IPS DF 6.9 (cell line): ENCODE measurements at regions not wholly inside any gene's neighbourhood (a gene's known extent, or its start where the extent isn't known, plus 50 kb on each side); places are given as distances from the start of the nearest gene placed in this dataset.

Experiments
- DNase-seq: peaks from one replicate; pipeline ENCODE4 v3.0.0-alpha.2; 2013; ENCODE audit warnings: low read depth, low spot score
- H3K27ac ChIP-seq: one replicate; pipeline ENCODE4 v1.5.1; 2013; ENCODE audit warnings: low read length, control low read depth
- H3K27me3 ChIP-seq: 2 replicates; pipeline ENCODE4 v1.6.1; 2013; ENCODE audit warnings: mild to moderate bottlenecking, low read length; ENCODE audit not compliant: control insufficient read depth, insufficient read depth
- H3K36me3 ChIP-seq: 2 replicates; pipeline ENCODE4 v1.6.1; 2013; ENCODE audit warnings: low read length; ENCODE audit not compliant: control insufficient read depth, insufficient read depth
- H3K4me1 ChIP-seq: 2 replicates; pipeline ENCODE4 v1.6.1; 2013; ENCODE audit warnings: low read length; ENCODE audit not compliant: control insufficient read depth, insufficient read depth
- H3K4me3 ChIP-seq: 2 replicates; pipeline ENCODE4 v1.5.1; 2013; ENCODE audit warnings: mild to moderate bottlenecking, low read length
- H3K9me3 ChIP-seq: 2 replicates; pipeline ENCODE4 v1.6.1; 2013; ENCODE audit warnings: low read length, inconsistent platforms; ENCODE audit not compliant: control insufficient read depth, insufficient read depth
- WGBS: extraction: QIAGEN DNeasy Blood & Tissue Kit; methylation state at CpG from one replicate; pipeline ENCODE4 v1.1.7; 2013; ENCODE audit warnings: mixed read lengths, missing lambda C conversion rate; ENCODE audit not compliant: insufficient read length, insufficient coverage; 5-methylcytosine and 5-hydroxymethylcytosine counted together

DNA sequence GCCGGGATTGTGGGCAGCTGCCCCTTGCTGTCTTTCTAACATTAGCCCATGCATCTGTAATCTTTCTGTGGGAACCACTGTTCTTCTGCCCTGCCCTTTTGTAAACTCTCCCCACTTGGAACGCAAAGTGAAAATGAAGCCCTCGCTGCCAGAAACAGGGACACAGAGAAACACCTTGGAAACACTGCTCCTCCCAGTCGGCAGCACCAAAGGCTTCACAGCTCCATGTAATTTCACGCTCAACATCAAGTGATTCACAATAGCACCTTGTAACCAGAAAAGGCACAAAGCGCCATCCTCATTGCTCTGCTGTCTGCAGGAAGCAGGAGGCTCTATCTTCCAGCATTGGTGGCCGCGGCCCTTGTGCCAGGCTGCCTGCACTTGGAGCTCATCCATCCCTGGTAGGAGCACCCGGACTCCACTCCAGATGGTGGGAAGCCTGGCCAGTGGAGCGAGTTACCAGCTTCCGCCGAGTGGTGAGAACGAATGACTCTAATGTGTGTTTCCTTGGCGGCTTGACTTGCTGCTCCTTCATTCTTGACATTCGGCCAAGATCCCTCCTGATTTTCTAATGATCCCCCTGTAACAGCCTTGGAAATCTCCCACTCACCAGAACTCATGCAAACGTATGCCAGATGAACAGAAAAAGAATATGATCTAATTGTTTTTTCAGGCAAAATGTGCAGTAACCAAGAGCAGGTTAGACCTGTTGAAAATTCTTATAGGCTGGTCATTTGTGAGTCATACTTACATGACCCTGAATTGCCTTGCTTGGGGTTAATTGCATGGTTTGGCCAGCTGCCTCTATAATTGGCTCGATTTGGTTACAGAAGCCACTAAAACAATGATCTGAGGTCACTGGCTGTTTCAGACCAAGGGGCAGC lies 169.1 kb upstream of the CDYL start:
- Histone ChIP-seq H3K36me3 (no peaks in the 10 kb centered on the region), H3K27ac (no peak overlapping the region), H3K9me3 (no peaks in the 10 kb centered on the region), H3K4me1 (no peaks in the 10 kb centered on the region), H3K27me3 (no peaks in the 10 kb centered on the region), H3K4me3 (no peak overlapping the region)
- no CpG with 5 or more reads among the region's 17 CpGs for WGBS
- no peak for DNase-seq

DNA sequence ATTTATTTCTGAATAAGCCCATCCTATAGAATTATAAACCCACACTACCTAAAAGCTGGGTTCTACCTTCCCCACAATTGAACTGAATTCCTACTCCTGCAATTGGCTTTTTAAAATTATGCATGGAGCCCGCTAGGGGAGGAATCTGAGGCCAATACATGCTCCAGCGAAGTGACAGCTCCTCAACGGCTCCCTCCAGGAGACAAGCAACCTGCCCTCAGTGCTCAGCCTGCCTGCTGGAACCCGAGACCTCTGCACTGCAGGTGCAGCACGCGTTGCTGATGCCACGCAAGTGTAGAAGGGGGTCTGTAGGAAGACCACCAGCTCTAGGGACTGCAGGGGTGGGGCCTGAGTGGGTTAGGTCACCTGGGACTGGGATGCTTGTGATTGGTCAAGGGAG lies 170.2 kb upstream of the CDYL start:
- no peaks in the 10 kb centered on the region for H3K9me3 ChIP-seq
- H3K4me3 ChIP-seq: no peak overlapping the region
- H3K4me1 ChIP-seq: no peaks in the 10 kb centered on the region
- WGBS: no CpG with 5 or more reads among the region's 7 CpGs
- no peaks in the 10 kb centered on the region for H3K27me3 ChIP-seq
- H3K36me3 ChIP-seq: no peaks in the 10 kb centered on the region
- no peak overlapping the region for H3K27ac ChIP-seq
- no peak for DNase-seq

DNA sequence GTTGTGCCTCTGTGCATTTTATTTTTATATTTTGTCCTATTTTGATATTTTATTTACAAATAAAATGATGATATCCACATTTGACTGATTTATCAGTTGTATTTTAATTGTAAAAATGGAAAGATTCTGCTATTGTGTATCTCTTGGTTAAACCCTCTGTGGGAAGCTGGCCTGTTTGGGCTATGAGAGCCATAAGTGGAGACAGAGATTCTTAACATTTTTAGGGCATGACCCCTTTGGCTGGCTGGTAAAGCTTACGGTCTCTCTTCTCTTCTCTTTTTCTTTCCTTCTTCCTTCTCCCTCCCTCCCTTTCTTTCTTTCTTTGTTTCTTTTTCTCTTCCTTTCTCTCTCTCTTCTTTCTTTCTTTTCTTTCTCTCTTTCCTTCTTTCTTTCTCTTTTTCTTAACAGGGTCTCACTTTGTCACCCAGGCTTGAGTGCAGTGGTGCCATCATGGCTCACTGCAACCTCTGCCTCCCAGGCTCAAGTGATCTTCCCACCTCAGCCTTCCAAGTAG lies 172.3 kb upstream of the CDYL start:
- H3K27ac ChIP-seq: no peak overlapping the region
- no peaks in the 10 kb centered on the region for H3K4me1 ChIP-seq
- no CpG with 5 or more reads among the region's 1 CpG for WGBS
- DNase-seq: no peak
- no peak overlapping the region for H3K4me3 ChIP-seq
- H3K27me3 ChIP-seq: no peaks in the 10 kb centered on the region
- no peaks in the 10 kb centered on the region for H3K9me3 ChIP-seq
- no peaks in the 10 kb centered on the region for H3K36me3 ChIP-seq

DNA sequence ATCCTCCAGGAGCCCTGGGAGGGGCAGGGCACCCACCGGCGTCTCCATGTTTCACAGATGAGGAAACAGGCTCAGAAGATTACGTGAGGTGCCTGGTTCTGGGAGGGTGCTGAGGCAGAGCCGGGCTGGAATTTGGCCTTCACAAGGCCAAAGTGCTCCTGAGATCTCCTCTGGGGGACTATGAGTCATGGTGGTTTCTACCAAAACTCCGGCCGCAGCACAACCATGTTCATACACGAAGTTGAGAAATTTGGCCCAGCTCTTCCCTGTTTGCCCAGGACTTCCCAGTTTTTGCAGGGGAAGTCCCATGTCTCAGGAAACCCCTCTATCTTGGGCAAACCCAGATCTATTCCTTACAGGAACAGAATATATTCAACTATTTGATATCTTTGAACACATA lies 172.9 kb upstream of the CDYL start:
- no peaks in the 10 kb centered on the region for H3K36me3 ChIP-seq
- no peaks in the 10 kb centered on the region for H3K27me3 ChIP-seq
- no peak overlapping the region for H3K4me3 ChIP-seq
- DNase-seq: no peak
- no peaks in the 10 kb centered on the region for H3K4me1 ChIP-seq
- no peaks in the 10 kb centered on the region for H3K9me3 ChIP-seq
- WGBS: no CpG with 5 or more reads among the region's 7 CpGs
- H3K27ac ChIP-seq: no peak overlapping the region

DNA sequence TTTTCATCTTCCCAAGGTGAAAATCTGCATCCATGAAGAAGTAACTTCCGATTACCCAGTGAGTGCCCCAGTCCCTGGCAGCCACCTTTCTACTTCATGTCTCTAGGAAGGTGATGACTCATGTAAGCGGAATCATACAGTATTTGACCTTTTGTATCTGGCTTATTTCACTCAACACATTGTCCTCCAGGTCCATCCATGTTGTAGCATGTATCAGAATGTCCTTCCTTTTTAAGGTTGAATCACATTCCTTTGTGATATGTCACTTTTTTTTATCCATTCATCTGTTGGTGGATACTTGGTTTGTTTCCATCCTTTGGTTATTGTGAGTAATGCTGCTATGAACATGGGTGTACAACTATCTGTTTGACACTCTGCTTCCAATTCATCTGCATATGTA lies 176.3 kb upstream of the CDYL start:
- no peaks in the 10 kb centered on the region for H3K9me3 ChIP-seq
- H3K27me3 ChIP-seq: no peaks in the 10 kb centered on the region
- no peak overlapping the region for H3K27ac ChIP-seq
- no peaks in the 10 kb centered on the region for H3K4me1 ChIP-seq
- H3K36me3 ChIP-seq: no peaks in the 10 kb centered on the region
- no peak for DNase-seq
- WGBS: no CpG with 5 or more reads among the region's 2 CpGs
- H3K4me3 ChIP-seq: no peak overlapping the region

DNA sequence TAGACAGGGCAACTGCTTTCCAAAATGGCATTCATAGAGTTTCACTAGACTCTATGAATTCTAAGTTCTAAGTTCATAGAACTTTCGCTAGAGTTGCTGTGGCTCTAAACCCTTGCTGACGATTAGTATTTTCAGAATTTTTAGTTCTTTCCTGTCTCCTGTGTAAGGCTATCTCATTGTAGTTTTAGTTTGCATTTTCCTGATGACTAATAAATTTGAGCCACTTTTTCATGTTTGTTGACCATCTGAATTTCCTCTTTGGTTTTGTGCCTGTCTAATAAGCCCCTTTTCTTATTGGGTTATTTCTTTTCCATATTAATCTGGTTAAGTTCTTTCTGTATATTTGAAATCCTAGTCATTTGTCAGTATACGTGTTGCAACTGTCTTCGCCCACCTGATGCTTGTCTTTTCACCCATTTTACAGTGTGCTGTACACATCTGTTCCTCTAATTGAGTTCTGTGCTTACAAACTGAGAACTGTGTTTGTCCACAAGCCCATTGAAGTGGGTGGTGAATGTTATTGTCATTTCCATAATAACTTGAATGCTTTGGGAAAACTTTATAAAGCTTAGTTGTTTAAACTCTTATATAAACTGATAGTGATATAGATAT lies 177.7 kb upstream of the CDYL start:
- Histone ChIP-seq H3K4me3 (no peak overlapping the region), H3K27ac (no peak overlapping the region), H3K9me3 (no peaks in the 10 kb centered on the region), H3K36me3 (no peaks in the 10 kb centered on the region), H3K27me3 (no peaks in the 10 kb centered on the region), H3K4me1 (no peaks in the 10 kb centered on the region)
- WGBS: no CpG with 5 or more reads among the region's 4 CpGs
- no peak for DNase-seq

DNA sequence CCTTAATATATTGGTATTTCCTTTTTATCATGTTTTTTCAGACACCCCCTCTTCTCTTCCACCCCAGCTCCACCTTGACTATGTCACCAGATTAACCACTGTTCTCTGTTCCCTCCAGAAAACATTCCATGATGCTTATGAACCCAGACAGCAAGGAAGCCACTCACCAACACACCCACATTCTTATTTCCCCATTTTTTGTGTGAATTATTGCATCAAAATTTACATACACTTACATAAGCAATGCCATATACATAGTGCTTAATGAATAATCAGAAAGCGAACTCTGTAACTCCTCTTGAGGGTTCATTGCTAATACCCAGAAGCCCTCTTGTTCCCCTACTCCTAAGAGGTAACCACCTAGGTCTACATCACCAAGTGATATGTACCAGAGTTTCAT lies 182.3 kb upstream of the CDYL start:
- WGBS: no CpG with 5 or more reads among the region's 1 CpG
- H3K27ac ChIP-seq: no peak overlapping the region

DNA sequence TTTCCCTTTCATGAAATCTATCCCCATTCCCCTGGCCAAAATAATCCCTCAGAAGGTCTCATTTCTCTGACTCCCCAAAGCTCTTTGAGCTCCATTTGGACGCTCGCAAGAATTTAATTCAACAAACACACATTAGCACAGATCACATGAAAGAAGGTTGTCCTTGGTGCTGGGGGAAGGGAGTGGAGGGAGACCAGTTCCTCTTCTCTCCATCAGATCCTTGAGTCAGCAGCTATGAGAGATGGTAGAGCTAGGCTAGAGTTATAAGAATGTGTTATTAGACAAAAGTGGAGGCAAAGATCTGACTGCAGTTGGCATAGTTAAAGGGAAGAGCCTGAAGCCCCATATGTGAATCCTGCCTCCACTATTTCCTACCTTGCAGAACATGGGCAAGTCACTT lies 184.2 kb upstream of the CDYL start:
- no peaks in the 10 kb centered on the region for H3K27me3 ChIP-seq
- no peaks in the 10 kb centered on the region for H3K36me3 ChIP-seq
- no peak for DNase-seq
- no peaks in the 10 kb centered on the region for H3K9me3 ChIP-seq
- no CpG with 5 or more reads among the region's 2 CpGs for WGBS
- H3K27ac ChIP-seq: no peak overlapping the region
- no peaks in the 10 kb centered on the region for H3K4me1 ChIP-seq
- H3K4me3 ChIP-seq: no peak overlapping the region

More for the DNA sequence above, 182.3 kb upstream of the CDYL start:
- no peaks in the 10 kb centered on the region for H3K4me1 ChIP-seq
- no peak overlapping the region for H3K4me3 ChIP-seq
- H3K36me3 ChIP-seq: no peaks in the 10 kb centered on the region
- no peaks in the 10 kb centered on the region for H3K27me3 ChIP-seq
- no peaks in the 10 kb centered on the region for H3K9me3 ChIP-seq
- DNase-seq: no peak

DNA sequence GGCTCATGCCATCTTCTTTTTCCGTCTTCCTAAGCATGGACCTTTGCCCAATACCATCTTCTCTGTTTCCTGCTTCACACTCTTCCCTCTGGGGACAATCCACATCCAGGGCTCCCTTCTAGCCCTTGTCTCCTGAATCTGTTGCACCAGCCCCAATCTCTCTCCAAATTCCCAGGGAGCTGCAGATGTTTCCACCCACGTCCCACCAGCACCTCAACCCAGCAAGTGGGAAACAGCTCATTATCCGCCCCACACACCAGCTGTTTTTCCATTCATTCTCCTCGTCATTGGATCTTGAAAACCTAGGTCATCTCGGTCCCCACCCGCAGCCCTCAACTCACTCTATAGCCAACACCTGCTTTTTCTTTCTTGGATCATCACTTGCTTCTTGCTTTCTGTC lies 185.0 kb upstream of the CDYL start:
- Histone ChIP-seq H3K27ac (no peak overlapping the region), H3K9me3 (no peaks in the 10 kb centered on the region), H3K27me3 (no peaks in the 10 kb centered on the region), H3K4me3 (no peak overlapping the region), H3K36me3 (no peaks in the 10 kb centered on the region), H3K4me1 (no peaks in the 10 kb centered on the region)
- no peak for DNase-seq
- no CpG with 5 or more reads among the region's 6 CpGs for WGBS

DNA sequence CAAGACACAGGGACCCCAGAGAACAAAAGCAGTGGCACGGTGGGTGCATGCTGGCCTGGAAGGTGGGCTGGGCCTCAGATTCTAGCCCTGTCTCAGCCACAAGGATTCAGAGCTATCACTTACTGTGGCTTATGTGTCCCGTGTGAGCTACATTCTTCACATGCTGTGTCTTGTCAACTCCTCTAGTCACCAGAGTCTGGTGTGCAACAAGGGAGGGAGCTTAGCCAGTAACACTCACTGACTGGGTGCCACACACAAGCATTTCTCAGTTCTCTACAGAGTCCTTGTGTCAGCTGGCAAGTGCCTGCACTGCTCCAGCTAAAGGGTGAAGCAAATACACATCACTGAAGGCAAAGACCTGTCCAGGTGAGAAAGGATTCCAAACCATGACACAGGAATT lies 186.9 kb upstream of the CDYL start:
- Histone ChIP-seq H3K4me3 (no peak overlapping the region), H3K9me3 (no peaks in the 10 kb centered on the region), H3K4me1 (no peaks in the 10 kb centered on the region), H3K36me3 (no peaks in the 10 kb centered on the region), H3K27ac (no peak overlapping the region), H3K27me3 (no peaks in the 10 kb centered on the region)
- no CpG with 5 or more reads among the region's 2 CpGs for WGBS
- DNase-seq: no peak
